ENCODE measurements at regions not wholly inside any gene's neighbourhood (a gene's known extent, or its start where the extent isn't known, plus 50 kb on each side); places are given as distances from the start of the nearest gene placed in this dataset.

- intact Hi-C loops (cut with micrococcal nuclease) = no loop called here
- Mint-ChIP-seq H3K27me3 (no peaks in the 10 kb centered on the region), H3K27ac (no peak overlapping the region), H3K4me1 (no peaks in the 10 kb centered on the region), H3K4me3 (no peak overlapping the region), H3K9me3 (ENCODE audit: insufficient read depth) (no peaks in the 10 kb centered on the region)
- Histone ChIP-seq H3K9me3 (ENCODE audit: control extremely low read depth in 1 of 3, control insufficient read depth in 2 of 3, insufficient read depth in 1 of 3, low read length in 2 of 3) (no peaks in the 10 kb centered on the region), H3K79me2 (ENCODE audit: control insufficient read depth, insufficient read depth, low read length) (no peaks in the 10 kb centered on the region), H3K27ac (ENCODE audit: low read length in 2 of 2) (no peak overlapping the region), H3K9ac (ENCODE audit: low read length) (no peak overlapping the region), H3K4me2 (replicated peaks; ENCODE audit: low read depth, low read length, poor library complexity, severe bottlenecking) (no peak overlapping the region), H4K20me1 (ENCODE audit: control insufficient read depth, insufficient read depth, low read length, poor library complexity, severe bottlenecking) (no peaks in the 10 kb centered on the region), H3K36me3 (replicated peaks in 1 of 2; ENCODE audit: control extremely low read depth in 1 of 2, control insufficient read depth in 1 of 2, extremely low read depth in 1 of 2, insufficient read depth in 2 of 2, low read length in 1 of 2) (no peaks in the 10 kb centered on the region), H3K4me3 (ENCODE audit: control extremely low read depth in 1 of 5, extremely low read depth in 1 of 5, insufficient read depth in 1 of 5, low read depth in 2 of 5, low read length in 4 of 5) (no peak overlapping the region), H2AFZ (ENCODE audit: insufficient read depth, low read depth, low read length, poor library complexity, severe bottlenecking) (no peak overlapping the region), H3K27me3 (replicated peaks in 1 of 4; ENCODE audit: control extremely low read depth in 1 of 4, control insufficient read depth in 3 of 4, insufficient read depth in 4 of 4, low read length in 3 of 4) (no peaks in the 10 kb centered on the region), H3K4me1 (ENCODE audit: control insufficient read depth in 2 of 2, insufficient read depth in 2 of 2, low read length in 2 of 2) (no peaks in the 10 kb centered on the region)
- no peak for DNase-seq
- TF ChIP-seq, protein P1, sequence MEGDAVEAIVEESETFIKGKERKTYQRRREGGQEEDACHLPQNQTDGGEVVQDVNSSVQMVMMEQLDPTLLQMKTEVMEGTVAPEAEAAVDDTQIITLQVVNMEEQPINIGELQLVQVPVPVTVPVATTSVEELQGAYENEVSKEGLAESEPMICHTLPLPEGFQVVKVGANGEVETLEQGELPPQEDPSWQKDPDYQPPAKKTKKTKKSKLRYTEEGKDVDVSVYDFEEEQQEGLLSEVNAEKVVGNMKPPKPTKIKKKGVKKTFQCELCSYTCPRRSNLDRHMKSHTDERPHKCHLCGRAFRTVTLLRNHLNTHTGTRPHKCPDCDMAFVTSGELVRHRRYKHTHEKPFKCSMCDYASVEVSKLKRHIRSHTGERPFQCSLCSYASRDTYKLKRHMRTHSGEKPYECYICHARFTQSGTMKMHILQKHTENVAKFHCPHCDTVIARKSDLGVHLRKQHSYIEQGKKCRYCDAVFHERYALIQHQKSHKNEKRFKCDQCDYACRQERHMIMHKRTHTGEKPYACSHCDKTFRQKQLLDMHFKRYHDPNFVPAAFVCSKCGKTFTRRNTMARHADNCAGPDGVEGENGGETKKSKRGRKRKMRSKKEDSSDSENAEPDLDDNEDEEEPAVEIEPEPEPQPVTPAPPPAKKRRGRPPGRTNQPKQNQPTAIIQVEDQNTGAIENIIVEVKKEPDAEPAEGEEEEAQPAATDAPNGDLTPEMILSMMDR (IDR thresholded peaks at IDR 0.05) = no peak
- TF ChIP-seq EZH2 (IDR thresholded peaks at IDR 0.05; ENCODE audit: borderline replicate concordance, insufficient read depth, low read depth, low read length, poor library complexity, severe bottlenecking) = no peak
- POLR2A ChIA-PET = no interaction called here
- WGBS (ENCODE audit: insufficient coverage) = no CpG with 5 or more reads among the region's 3 CpGs
- CTCF ChIA-PET = no interaction called here
- ATAC-seq (ENCODE audit: low read depth) = no peak
Observed at GRCh38 chr7:85620936-85621685, 434.3 kb upstream of the SEMA3D start.

- no CpG with 5 or more reads among the region's 1 CpG for WGBS (ENCODE audit: insufficient coverage)
- POLR2A ChIA-PET = no interaction called here
- no peak for TF ChIP-seq EZH2 (IDR thresholded peaks at IDR 0.05; ENCODE audit: borderline replicate concordance, insufficient read depth, low read depth, low read length, poor library complexity, severe bottlenecking)
- TF ChIP-seq, protein P1 (IDR thresholded peaks at IDR 0.05) = no peak
Observed at GRCh38 chr7:85619236-85619635, 432.4 kb upstream of the SEMA3D start.

More at GRCh38 chr7:85619236-85619635, 432.4 kb upstream of the SEMA3D start:
- no peaks in the 10 kb centered on the region for H3K79me2 ChIP-seq (ENCODE audit: control insufficient read depth, insufficient read depth, low read length)
- DNase-seq (no peak), ATAC-seq (ENCODE audit: low read depth) (no peak)
- H3K4me1 Mint-ChIP-seq = no peaks in the 10 kb centered on the region
- no peaks in the 10 kb centered on the region for H4K20me1 ChIP-seq (ENCODE audit: control insufficient read depth, insufficient read depth, low read length, poor library complexity, severe bottlenecking)
- no peak overlapping the region for H3K4me2 ChIP-seq (replicated peaks; ENCODE audit: low read depth, low read length, poor library complexity, severe bottlenecking)
- no peaks in the 10 kb centered on the region for H3K27me3 Mint-ChIP-seq
- no peak overlapping the region for H3K27ac Mint-ChIP-seq
- H3K9me3 ChIP-seq (ENCODE audit: control extremely low read depth in 1 of 3, control insufficient read depth in 2 of 3, insufficient read depth in 1 of 3, low read length in 2 of 3) = peaks cover 0 to 7% (median 0%) of the 10 kb centered on the region in 3 donors
- CTCF ChIA-PET = no interaction called here
- no peak overlapping the region for H3K4me3 ChIP-seq (ENCODE audit: control extremely low read depth in 1 of 5, extremely low read depth in 1 of 5, insufficient read depth in 1 of 5, low read depth in 2 of 5, low read length in 4 of 5)
- no peak overlapping the region for H3K4me3 Mint-ChIP-seq
- no peak overlapping the region for H3K9ac ChIP-seq (ENCODE audit: low read length)
- intact Hi-C loops (cut with micrococcal nuclease) = no loop called here
- no peak overlapping the region for H2AFZ ChIP-seq (ENCODE audit: insufficient read depth, low read depth, low read length, poor library complexity, severe bottlenecking)
- H3K36me3 ChIP-seq (replicated peaks in 1 of 2; ENCODE audit: control extremely low read depth in 1 of 2, control insufficient read depth in 1 of 2, extremely low read depth in 1 of 2, insufficient read depth in 2 of 2, low read length in 1 of 2) = no peaks in the 10 kb centered on the region
- H3K27ac ChIP-seq (ENCODE audit: low read length in 2 of 2) = no peak overlapping the region
- H3K4me1 ChIP-seq (ENCODE audit: control insufficient read depth in 2 of 2, insufficient read depth in 2 of 2, low read length in 2 of 2) = no peaks in the 10 kb centered on the region
- no peaks in the 10 kb centered on the region for H3K27me3 ChIP-seq (replicated peaks in 1 of 4; ENCODE audit: control extremely low read depth in 1 of 4, control insufficient read depth in 3 of 4, insufficient read depth in 4 of 4, low read length in 3 of 4)
- H3K9me3 Mint-ChIP-seq (ENCODE audit: insufficient read depth) = no peaks in the 10 kb centered on the region
